ENCODE measurements at regions not wholly inside any gene's neighbourhood (a gene's known extent, or its start where the extent isn't known, plus 50 kb on each side); places are given as distances from the start of the nearest gene placed in this dataset.

DNA sequence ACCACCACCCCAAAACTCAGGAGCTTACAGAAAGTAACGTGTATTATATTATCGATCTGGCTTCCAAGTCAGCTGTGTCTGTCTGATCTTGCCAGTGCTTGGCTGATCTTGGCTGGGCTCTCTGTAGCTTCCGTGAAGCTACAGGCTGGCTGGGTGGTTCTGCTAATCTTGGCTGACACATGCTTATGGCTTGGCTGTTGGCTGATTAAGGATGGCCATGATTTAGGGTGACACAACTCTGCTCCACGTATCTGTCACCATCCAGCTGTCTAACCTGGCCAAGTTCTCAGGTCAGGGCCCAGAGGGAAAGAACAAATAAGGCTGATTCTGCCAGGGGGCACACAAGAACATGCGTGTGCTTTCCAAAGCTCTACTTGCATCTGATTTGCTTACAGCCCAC is 64.7 kb upstream of the PRL start:
- Histone ChIP-seq H3F3A (ENCODE audit: insufficient read depth, low read length) (no peaks in the 10 kb centered on the region), H3K4me1 (ENCODE audit: insufficient read depth, low read length, severe bottlenecking) (peaks cover 35% of the 10 kb centered on the region), H3K9me2 (ENCODE audit: low read depth, low read length) (no peaks in the 10 kb centered on the region), H3K36me3 (ENCODE audit: insufficient read depth, low read length) (no peaks in the 10 kb centered on the region), H3K27me3 (ENCODE audit: insufficient read depth, low read length) (no peaks in the 10 kb centered on the region), H3K4me2 (ENCODE audit: low read length) (no peak overlapping the region), H3K27ac (ENCODE audit: low read depth, low read length, poor library complexity, severe bottlenecking) (no peak overlapping the region), H2AFZ (ENCODE audit: low read length) (no peak overlapping the region), H3K9ac (ENCODE audit: low read length) (no peak overlapping the region), H3K4me3 (ENCODE audit: low read depth, low read length, poor library complexity, severe bottlenecking) (no peak overlapping the region), H3K9me3 (ENCODE audit: low read length) (peaks cover 3% of the 10 kb centered on the region; the same call in 1 of the 2 replicates), H4K20me1 (ENCODE audit: insufficient read depth, low read length) (no peaks in the 10 kb centered on the region), H3K79me2 (ENCODE audit: insufficient read depth, low read length) (no peaks in the 10 kb centered on the region)
- TF ChIP-seq EZH2 (IDR thresholded peaks at IDR 0.05; ENCODE audit: borderline replicate concordance, low read length) (no peak), CTCF (IDR thresholded peaks at IDR 0.05; ENCODE audit: low read length) (no peak)

- TF ChIP-seq EZH2 (IDR thresholded peaks at IDR 0.05; ENCODE audit: borderline replicate concordance, low read length): no peak
- TF ChIP-seq CTCF (IDR thresholded peaks at IDR 0.05; ENCODE audit: low read length): no peak
- H3K9ac ChIP-seq (ENCODE audit: low read length): no peak overlapping the region
- H3K4me1 ChIP-seq (ENCODE audit: insufficient read depth, low read length, severe bottlenecking): peaks cover 35% of the 10 kb centered on the region
These were observed 65.5 kb upstream of the PRL start for GRCh38 chr6:22362361-22362760.

DNA sequence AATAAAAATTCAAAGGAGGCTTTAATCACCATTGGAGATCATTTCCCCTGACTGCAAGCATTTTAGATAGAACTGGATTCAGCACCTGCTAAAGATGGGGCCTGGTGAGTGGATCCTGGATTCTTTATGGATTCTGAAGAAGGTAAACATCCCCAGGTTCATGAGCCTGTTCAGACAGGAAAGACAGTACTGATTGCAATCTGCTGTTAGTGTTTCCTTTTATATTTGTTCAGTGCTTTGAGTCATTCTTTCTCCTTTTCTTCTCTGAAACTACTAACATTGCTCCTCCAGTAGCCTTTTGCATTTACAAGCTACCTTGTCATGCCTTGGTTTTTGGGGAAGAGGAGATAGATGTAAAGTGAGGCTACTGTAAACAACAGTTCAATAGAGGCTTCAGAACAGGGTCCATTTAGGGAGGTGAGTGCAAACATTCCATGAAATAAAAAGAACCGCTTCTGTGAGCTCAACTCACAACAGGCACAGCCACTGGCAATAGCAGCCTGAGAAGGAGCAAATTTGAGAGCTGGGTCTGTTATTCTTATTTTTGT is 66.4 kb upstream of the PRL start:
- Histone ChIP-seq H3K4me1 (ENCODE audit: insufficient read depth, low read length, severe bottlenecking) (peaks cover 28% of the 10 kb centered on the region), H3K9me3 (ENCODE audit: low read length) (peaks cover 3% of the 10 kb centered on the region; the same call in 1 of the 2 replicates), H3K27ac (ENCODE audit: low read depth, low read length, poor library complexity, severe bottlenecking) (peak overlapping the region; percentile 48), H3K36me3 (ENCODE audit: insufficient read depth, low read length) (no peaks in the 10 kb centered on the region), H3K27me3 (ENCODE audit: insufficient read depth, low read length) (no peaks in the 10 kb centered on the region), H3K4me3 (ENCODE audit: low read depth, low read length, poor library complexity, severe bottlenecking) (no peak overlapping the region), H3F3A (ENCODE audit: insufficient read depth, low read length) (no peaks in the 10 kb centered on the region), H3K79me2 (ENCODE audit: insufficient read depth, low read length) (no peaks in the 10 kb centered on the region), H3K4me2 (ENCODE audit: low read length) (peak overlapping the region; percentile 15; the same call in 1 of the 2 replicates), H3K9me2 (ENCODE audit: low read depth, low read length) (no peaks in the 10 kb centered on the region), H2AFZ (ENCODE audit: low read length) (peak overlapping the region; percentile 50; the same call in 1 of the 2 replicates), H3K9ac (ENCODE audit: low read length) (peak overlapping the region; percentile 5; the same call in 1 of the 2 replicates), H4K20me1 (ENCODE audit: insufficient read depth, low read length) (no peaks in the 10 kb centered on the region)
- TF ChIP-seq CTCF (IDR thresholded peaks at IDR 0.05; ENCODE audit: low read length) (no peak), EZH2 (IDR thresholded peaks at IDR 0.05; ENCODE audit: borderline replicate concordance, low read length) (no peak)

More at GRCh38 chr6:22362361-22362760, 65.5 kb upstream of the PRL start:
- Histone ChIP-seq H3K9me2 (ENCODE audit: low read depth, low read length) (no peaks in the 10 kb centered on the region), H3K79me2 (ENCODE audit: insufficient read depth, low read length) (no peaks in the 10 kb centered on the region), H3K9me3 (ENCODE audit: low read length) (peaks cover 3% of the 10 kb centered on the region; the same call in 1 of the 2 replicates), H3K36me3 (ENCODE audit: insufficient read depth, low read length) (no peaks in the 10 kb centered on the region), H2AFZ (ENCODE audit: low read length) (peak overlapping the region; percentile 50; the same call in 1 of the 2 replicates), H3K27ac (ENCODE audit: low read depth, low read length, poor library complexity, severe bottlenecking) (peak overlapping the region; percentile 48), H3K27me3 (ENCODE audit: insufficient read depth, low read length) (no peaks in the 10 kb centered on the region), H3K4me2 (ENCODE audit: low read length) (no peak overlapping the region), H4K20me1 (ENCODE audit: insufficient read depth, low read length) (no peaks in the 10 kb centered on the region), H3K4me3 (ENCODE audit: low read depth, low read length, poor library complexity, severe bottlenecking) (no peak overlapping the region), H3F3A (ENCODE audit: insufficient read depth, low read length) (no peaks in the 10 kb centered on the region)
